GM18498 (cell line): ENCODE measurements at regions not wholly inside any gene's neighbourhood (a gene's known extent, or its start where the extent isn't known, plus 50 kb on each side); places are given as distances from the start of the nearest gene placed in this dataset.

Experiments
- ATAC-seq: cut with Tn5 transposase; IDR thresholded peaks from one replicate; pipeline ENCODE4 v1.9.1; 2021; ENCODE audit warnings: mild to moderate bottlenecking, moderate library complexity; ENCODE audit not compliant: unreplicated experiment

- no peak for ATAC-seq
These were observed 360.6 kb downstream of the CYRIA start for GRCh38 chr2:16304876-16305590.

GRCh38 chr2:16303761-16304160, 361.9 kb downstream of the CYRIA start:
- ATAC-seq = no peak

GRCh38 chr2:16303273-16303577, 362.4 kb downstream of the CYRIA start:
- ATAC-seq = no peak

GRCh38 chr2:16302431-16303272, 362.3 kb downstream of the MYCN start:
- ATAC-seq = no peak

- ATAC-seq = no peak
These were observed 361.6 kb downstream of the MYCN start for GRCh38 chr2:16301961-16302360.

GRCh38 chr2:16298866-16299265, 358.5 kb downstream of the MYCN start:
- no peak for ATAC-seq

- no peak for ATAC-seq
These were observed 356.2 kb downstream of the MYCN start for GRCh38 chr2:16296331-16297250.

GRCh38 chr2:16296038-16296290, 355.6 kb downstream of the MYCN start:
- no peak for ATAC-seq

GRCh38 chr2:16294791-16295190, 354.4 kb downstream of the MYCN start:
- no peak for ATAC-seq

GRCh38 chr2:16293871-16294270, 353.5 kb downstream of the MYCN start:
- ATAC-seq = no peak

GRCh38 chr2:16293398-16293797, 353.0 kb downstream of the MYCN start:
- no peak for ATAC-seq

GRCh38 chr2:16291731-16292550, 351.6 kb downstream of the MYCN start:
- no peak for ATAC-seq

- ATAC-seq = no peak
These were observed 350.9 kb downstream of the MYCN start for GRCh38 chr2:16291226-16291625.

- no peak for ATAC-seq
These were observed 350.1 kb downstream of the MYCN start for GRCh38 chr2:16290311-16291020.

GRCh38 chr2:16288371-16289112, 348.2 kb downstream of the MYCN start:
- ATAC-seq = no peak

GRCh38 chr2:16287831-16288230, 347.5 kb downstream of the MYCN start:
- no peak for ATAC-seq

- no peak for ATAC-seq
These were observed 346.9 kb downstream of the MYCN start for GRCh38 chr2:16287281-16287680.

GRCh38 chr2:16285813-16286510, 345.6 kb downstream of the MYCN start:
- ATAC-seq = no peak
